ENCODE measurements at regions not wholly inside any gene's neighbourhood (a gene's known extent, or its start where the extent isn't known, plus 50 kb on each side); places are given as distances from the start of the nearest gene placed in this dataset.

DNA sequence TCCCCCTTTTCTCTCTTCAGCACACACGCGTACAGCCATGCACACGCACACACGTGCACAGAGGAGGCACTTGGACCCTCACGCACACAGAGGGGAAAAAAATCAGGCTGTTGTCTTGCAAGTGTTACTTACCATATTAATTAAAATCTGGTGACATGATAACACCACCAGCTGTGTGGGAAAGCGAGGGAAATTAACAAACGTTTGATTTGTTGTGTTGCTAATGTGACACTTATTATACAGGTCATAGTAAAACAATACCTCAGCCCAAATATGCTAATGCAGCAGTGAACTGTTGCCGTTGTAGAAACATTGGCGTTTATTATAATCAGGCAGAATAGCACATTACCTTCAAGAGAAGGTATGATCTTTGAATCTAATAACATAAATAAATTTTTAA lies 211.7 kb downstream of the TEX29 start:
- Histone ChIP-seq H3K79me2 (ENCODE audit: insufficient read depth, low read length) (no peaks in the 10 kb centered on the region), H4K20me1 (ENCODE audit: low read depth, low read length) (no peaks in the 10 kb centered on the region), H3F3A (ENCODE audit: insufficient read depth) (no peaks in the 10 kb centered on the region), H3K4me2 (ENCODE audit: low read depth, low read length, poor library complexity, severe bottlenecking) (no peak overlapping the region), H3K27me3 (ENCODE audit: low read length) (no peaks in the 10 kb centered on the region), H3K9me3 (ENCODE audit: insufficient read depth, low read length) (no peaks in the 10 kb centered on the region), H3K9me2 (replicated peaks; ENCODE audit: insufficient read depth, low read length) (no peaks in the 10 kb centered on the region), H3K9ac (ENCODE audit: low read length) (no peak overlapping the region), H3K4me3 (ENCODE audit: insufficient read depth, low read length, poor library complexity, severe bottlenecking) (no peak overlapping the region), H3K36me3 (ENCODE audit: low read length) (no peaks in the 10 kb centered on the region), H3K27ac (ENCODE audit: low read depth, low read length) (no peak overlapping the region), H2AFZ (ENCODE audit: low read depth, low read length, severe bottlenecking) (no peak overlapping the region)
- TF ChIP-seq, protein P1, sequence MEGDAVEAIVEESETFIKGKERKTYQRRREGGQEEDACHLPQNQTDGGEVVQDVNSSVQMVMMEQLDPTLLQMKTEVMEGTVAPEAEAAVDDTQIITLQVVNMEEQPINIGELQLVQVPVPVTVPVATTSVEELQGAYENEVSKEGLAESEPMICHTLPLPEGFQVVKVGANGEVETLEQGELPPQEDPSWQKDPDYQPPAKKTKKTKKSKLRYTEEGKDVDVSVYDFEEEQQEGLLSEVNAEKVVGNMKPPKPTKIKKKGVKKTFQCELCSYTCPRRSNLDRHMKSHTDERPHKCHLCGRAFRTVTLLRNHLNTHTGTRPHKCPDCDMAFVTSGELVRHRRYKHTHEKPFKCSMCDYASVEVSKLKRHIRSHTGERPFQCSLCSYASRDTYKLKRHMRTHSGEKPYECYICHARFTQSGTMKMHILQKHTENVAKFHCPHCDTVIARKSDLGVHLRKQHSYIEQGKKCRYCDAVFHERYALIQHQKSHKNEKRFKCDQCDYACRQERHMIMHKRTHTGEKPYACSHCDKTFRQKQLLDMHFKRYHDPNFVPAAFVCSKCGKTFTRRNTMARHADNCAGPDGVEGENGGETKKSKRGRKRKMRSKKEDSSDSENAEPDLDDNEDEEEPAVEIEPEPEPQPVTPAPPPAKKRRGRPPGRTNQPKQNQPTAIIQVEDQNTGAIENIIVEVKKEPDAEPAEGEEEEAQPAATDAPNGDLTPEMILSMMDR (IDR thresholded peaks at IDR 0.05; ENCODE audit: insufficient read depth, low read length, poor library complexity, severe bottlenecking), result no peak
- no peak for TF ChIP-seq EZH2phosphoT487 (conservative IDR thresholded peaks at IDR 0.05; ENCODE audit: low read length)

GRCh38 chr13:111533900-111534683 lies 213.7 kb downstream of the TEX29 start:
- no peaks in the 10 kb centered on the region for H3K9me2 ChIP-seq (replicated peaks; ENCODE audit: insufficient read depth, low read length)
- H3K36me3 ChIP-seq (ENCODE audit: low read length), result no peaks in the 10 kb centered on the region
- H3F3A ChIP-seq (ENCODE audit: insufficient read depth), result no peaks in the 10 kb centered on the region
- H3K4me3 ChIP-seq (ENCODE audit: insufficient read depth, low read length, poor library complexity, severe bottlenecking), result no peak overlapping the region
- no peaks in the 10 kb centered on the region for H3K79me2 ChIP-seq (ENCODE audit: insufficient read depth, low read length)
- H3K27ac ChIP-seq (ENCODE audit: low read depth, low read length), result no peak overlapping the region
- no peaks in the 10 kb centered on the region for H4K20me1 ChIP-seq (ENCODE audit: low read depth, low read length)
- H3K9me3 ChIP-seq (ENCODE audit: insufficient read depth, low read length), result no peaks in the 10 kb centered on the region
- no peak overlapping the region for H2AFZ ChIP-seq (ENCODE audit: low read depth, low read length, severe bottlenecking)
- TF ChIP-seq, protein P1 (IDR thresholded peaks at IDR 0.05; ENCODE audit: insufficient read depth, low read length, poor library complexity, severe bottlenecking), result no peak
- no peak for TF ChIP-seq EZH2phosphoT487 (conservative IDR thresholded peaks at IDR 0.05; ENCODE audit: low read length)
- H3K27me3 ChIP-seq (ENCODE audit: low read length), result no peaks in the 10 kb centered on the region
- no peak overlapping the region for H3K4me2 ChIP-seq (ENCODE audit: low read depth, low read length, poor library complexity, severe bottlenecking)
- no peak overlapping the region for H3K9ac ChIP-seq (ENCODE audit: low read length)

DNA sequence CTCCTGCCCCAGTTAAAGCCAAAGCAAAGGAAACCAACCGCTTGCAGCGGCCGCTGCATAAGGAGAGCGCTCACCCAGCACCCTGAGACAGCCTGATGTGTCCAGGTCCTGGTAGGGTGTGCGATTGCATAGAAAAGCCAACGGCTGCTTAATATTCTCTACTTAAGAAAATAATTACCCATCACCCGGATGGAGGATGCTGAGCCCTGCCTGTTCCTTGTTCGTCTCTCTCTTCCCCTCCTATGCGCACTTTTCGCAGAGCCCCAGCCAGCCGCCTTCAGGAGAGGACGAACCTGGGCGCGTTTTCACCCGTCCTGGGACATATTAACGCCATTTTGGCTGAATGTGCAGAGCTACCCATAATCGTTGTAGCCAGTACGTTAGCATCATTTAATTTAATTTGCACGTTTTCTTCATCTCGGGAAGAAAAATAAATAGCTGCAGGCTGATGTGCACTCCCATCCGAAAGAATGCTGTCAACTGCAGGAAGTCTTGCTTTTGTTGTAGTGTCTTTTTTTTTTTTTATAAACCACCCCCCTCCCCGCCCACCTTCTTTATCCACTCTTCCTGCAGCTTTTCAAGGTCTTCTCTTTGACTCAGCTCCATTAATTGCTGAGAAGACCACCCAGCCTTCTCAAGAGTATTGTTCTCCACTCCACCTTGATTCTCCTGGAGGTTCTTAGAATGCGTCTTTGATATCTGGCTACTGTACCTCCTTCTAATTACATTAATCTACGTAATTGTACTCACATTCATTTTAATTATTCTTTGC lies 214.5 kb downstream of the TEX29 start:
- H3K4me3 ChIP-seq (ENCODE audit: insufficient read depth, low read length, poor library complexity, severe bottlenecking), result no peak overlapping the region
- no peak overlapping the region for H2AFZ ChIP-seq (ENCODE audit: low read depth, low read length, severe bottlenecking)
- no peak overlapping the region for H3K9ac ChIP-seq (ENCODE audit: low read length)
- no peaks in the 10 kb centered on the region for H3K9me2 ChIP-seq (replicated peaks; ENCODE audit: insufficient read depth, low read length)
- H4K20me1 ChIP-seq (ENCODE audit: low read depth, low read length), result no peaks in the 10 kb centered on the region
- no peaks in the 10 kb centered on the region for H3K36me3 ChIP-seq (ENCODE audit: low read length)
- H3K27ac ChIP-seq (ENCODE audit: low read depth, low read length), result no peak overlapping the region
- H3F3A ChIP-seq (ENCODE audit: insufficient read depth), result no peaks in the 10 kb centered on the region
- no peak for TF ChIP-seq EZH2phosphoT487 (conservative IDR thresholded peaks at IDR 0.05; ENCODE audit: low read length)
- TF ChIP-seq, protein P1 (IDR thresholded peaks at IDR 0.05; ENCODE audit: insufficient read depth, low read length, poor library complexity, severe bottlenecking), result no peak
- H3K9me3 ChIP-seq (ENCODE audit: insufficient read depth, low read length), result no peaks in the 10 kb centered on the region
- no peaks in the 10 kb centered on the region for H3K79me2 ChIP-seq (ENCODE audit: insufficient read depth, low read length)
- no peak overlapping the region for H3K4me2 ChIP-seq (ENCODE audit: low read depth, low read length, poor library complexity, severe bottlenecking)
- H3K27me3 ChIP-seq (ENCODE audit: low read length), result no peaks in the 10 kb centered on the region
